IMR-90 (cell line): ENCODE measurements at regions not wholly inside any gene's neighbourhood (a gene's known extent, or its start where the extent isn't known, plus 50 kb on each side); places are given as distances from the start of the nearest gene placed in this dataset.
"Not testable (repeated sequence)": the region's sequence is repeated elsewhere in the genome, so short reads cannot be mapped to it uniquely, and the experiment has no call there.

Experiments
- ATAC-seq: fragments of 200-7000 bp; cut with Tn5 transposase; 2 replicates; pipeline ENCODE4 v1.9.1; 2020; ENCODE audit warnings: low read depth, mild to moderate bottlenecking, moderate library complexity
- BruUV-seq: library from RNA; stranded (reverse); fragments of 400-500 nt; replicated peaks from 2 replicates; lab custom pipeline; 2021; lab: Mats Ljungman, UMichigan
- CTCF ChIA-PET: fragments of 300-600 bp; formaldehyde crosslinking; extraction: SDS; loops from one replicate; lab custom pipeline; 2021; ENCODE audit warnings: antibody characterized with exemption; lab: Yijun Ruan, JAX
- POLR2A ChIA-PET: fragments of 300-600 bp; sonication (Branson Sonifier 250); formaldehyde crosslinking; loops from one replicate; lab custom pipeline; 2022; ENCODE audit warnings: antibody characterized with exemption; ENCODE audit not compliant: unreplicated experiment; lab: Charles Lee
- DNase-seq: peaks from one replicate; pipeline ENCODE4 v3.0.0; 2013
- H2AFZ ChIP-seq: replicated peaks from 2 replicates; pipeline ENCODE3; 2013; ENCODE audit warnings: low read length, mild to moderate bottlenecking; ENCODE audit not compliant: poor library complexity
- H2AK5ac ChIP-seq: 2 replicates; pipeline ENCODE4 v1.6.1; 2013; ENCODE audit warnings: low read depth, low read length, inconsistent platforms
- H2AK9ac ChIP-seq: replicated peaks from 2 replicates; pipeline ENCODE3; 2013; ENCODE audit warnings: mild to moderate bottlenecking, low read depth, low read length, moderate library complexity; ENCODE audit not compliant: poor library complexity
- H2BK120ac ChIP-seq: 2 replicates; pipeline ENCODE4 v1.6.1; 2013; ENCODE audit warnings: low read depth, low read length, inconsistent platforms
- H2BK15ac ChIP-seq: 3 replicates; pipeline ENCODE4 v1.6.1; 2013; ENCODE audit warnings: low read depth, low read length, inconsistent platforms
- H2BK20ac ChIP-seq: 2 replicates; pipeline ENCODE4 v1.6.1; 2013; ENCODE audit warnings: low read depth, mild to moderate bottlenecking, inconsistent platforms, low read length, moderate library complexity
- H2BK5ac ChIP-seq: 2 replicates; pipeline ENCODE4 v1.6.1; 2013; ENCODE audit warnings: mild to moderate bottlenecking, low read depth, low read length, inconsistent platforms; ENCODE audit not compliant: poor library complexity, severe bottlenecking
- H3K14ac ChIP-seq: replicated peaks from 2 replicates; pipeline ENCODE4 v1.6.1; 2013; ENCODE audit warnings: low read depth, low read length, inconsistent platforms
- H3K18ac ChIP-seq: 2 replicates; pipeline ENCODE4 v1.6.1; 2013; ENCODE audit warnings: low read depth, low read length, control low read depth
- H3K23ac ChIP-seq: 2 replicates; pipeline ENCODE4 v1.6.1; 2013; ENCODE audit warnings: low read depth, low read length, inconsistent platforms
- H3K27ac ChIP-seq: 2 replicates; pipeline ENCODE4 v1.5.1; 2013; ENCODE audit warnings: mild to moderate bottlenecking, control low read depth, low read length; ENCODE audit not compliant: insufficient read depth
- H3K27me3 ChIP-seq: 2 replicates; pipeline ENCODE4 v1.6.1; 2013; ENCODE audit warnings: low read length; ENCODE audit not compliant: control insufficient read depth, insufficient read depth
- H3K36me3 ChIP-seq: 2 replicates; pipeline ENCODE4 v1.6.1; 2013; ENCODE audit warnings: low read length, mixed read lengths; ENCODE audit not compliant: control insufficient read depth, insufficient read depth
- H3K4ac ChIP-seq: 2 replicates; pipeline ENCODE4 v1.6.1; 2013; ENCODE audit warnings: low read depth, low read length, inconsistent platforms
- H3K4me1 ChIP-seq: 2 replicates; pipeline ENCODE4 v1.6.1; 2013; ENCODE audit warnings: low read length, mixed read lengths; ENCODE audit not compliant: control insufficient read depth, insufficient read depth
- H3K4me2 ChIP-seq: 2 replicates; pipeline ENCODE4 v1.6.1; 2013; ENCODE audit warnings: low read depth, mild to moderate bottlenecking, control low read depth, low read length, moderate library complexity
- H3K4me3 ChIP-seq: 2 replicates; pipeline ENCODE4 v1.5.1; 2013; ENCODE audit warnings: low read depth, mild to moderate bottlenecking, control low read depth, low read length, moderate library complexity; ENCODE audit not compliant: insufficient read depth
- H3K56ac ChIP-seq: 2 replicates; pipeline ENCODE4 v1.6.1; 2013; ENCODE audit warnings: low read length, inconsistent platforms; ENCODE audit not compliant: insufficient read depth; ENCODE audit errors: extremely low read depth
- H3K79me1 ChIP-seq, 2 experiments: 2 replicates each; pipeline ENCODE4 v1.6.1; 2013; ENCODE audit warnings: low read length in 2 of 2, inconsistent platforms in 1 of 2, low read depth in 1 of 2
- H3K9ac ChIP-seq: 2 replicates; pipeline ENCODE4 v1.6.1; 2013; ENCODE audit warnings: low read depth, low read length, control low read depth
- H3K9me1 ChIP-seq: 2 replicates; pipeline ENCODE4 v1.6.1; 2013; ENCODE audit warnings: low read length, inconsistent platforms; ENCODE audit not compliant: insufficient read depth
- H3K9me3 ChIP-seq: 2 replicates; pipeline ENCODE4 v1.6.1; 2013; ENCODE audit warnings: low read length; ENCODE audit not compliant: control insufficient read depth, insufficient read depth
- H4K20me1 ChIP-seq: 2 replicates; pipeline ENCODE4 v1.6.1; 2013; ENCODE audit warnings: low read length, inconsistent platforms; ENCODE audit not compliant: insufficient read depth
- H4K5ac ChIP-seq: 2 replicates; pipeline ENCODE4 v1.6.1; 2013; ENCODE audit warnings: mild to moderate bottlenecking, low read depth, low read length, control low read depth
- H4K8ac ChIP-seq, 2 experiments: 2 replicates each; pipeline ENCODE4 v1.6.1; 2013; ENCODE audit warnings: low read depth in 2 of 2, low read length in 2 of 2, control low read depth in 1 of 2, inconsistent platforms in 1 of 2
- H4K91ac ChIP-seq: 2 replicates; pipeline ENCODE4 v1.6.1; 2013; ENCODE audit warnings: low read depth, low read length, inconsistent platforms; ENCODE audit not compliant: insufficient read depth
- WGBS, 2 experiments: methylation state at CpG; one replicate each; pipeline versions ENCODE4 v1.1.5 to v1.1.7; 2013; ENCODE audit warnings: missing lambda C conversion rate in 2 of 2; ENCODE audit not compliant: insufficient read length in 1 of 2; ENCODE audit errors: extremely low coverage in 2 of 2; 5-methylcytosine and 5-hydroxymethylcytosine counted together
- dilution Hi-C: fragments of 300-500 bp; cut with HindIII; formaldehyde crosslinking; loops from one replicate; pipeline ENCODE4 v1.14.3; 2018; ENCODE audit warnings: low sequenced_read_pairs; ENCODE audit not compliant: unreplicated experiment
- in situ Hi-C: fragments of 300-500 bp; cut with MboI; formaldehyde crosslinking; loops from 3 replicates; pipeline ENCODE4 v1.14.3; 2019; ENCODE audit warnings: low sequenced_read_pairs, inconsistent platforms, mixed read lengths
- intact Hi-C: fragments of 100-400 bp; cut with micrococcal nuclease; formaldehyde crosslinking; loops from 2 replicates; pipeline ENCODE4 v1.10.0; 2022

DNA sequence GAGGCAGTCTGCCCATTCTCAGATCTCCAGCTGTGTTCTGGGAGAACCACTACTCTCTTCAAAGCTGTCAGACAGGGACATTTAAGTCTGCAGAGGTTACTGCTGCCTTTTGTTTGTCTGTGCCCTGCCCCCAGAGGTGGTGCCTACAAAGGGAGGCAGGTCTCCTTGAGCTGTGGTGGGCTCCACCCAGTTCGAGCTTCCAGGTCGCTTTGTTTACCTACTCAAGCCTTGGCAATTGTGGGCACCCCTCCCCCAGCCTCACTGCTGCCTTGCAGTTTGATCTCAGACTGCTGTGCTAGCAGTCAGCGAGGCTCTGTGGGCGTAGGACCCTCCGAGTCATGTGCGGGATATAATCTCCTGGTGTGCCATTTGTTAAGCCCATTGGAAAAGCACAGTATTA, 640.9 kb upstream of the SYNCRIP start:
- H3K4me1 ChIP-seq, intact Hi-C loops, H3K4me3 ChIP-seq, H2BK20ac ChIP-seq, ATAC-seq, H3K23ac ChIP-seq, H4K8ac ChIP-seq, H3K14ac ChIP-seq, H2BK5ac ChIP-seq, H3K27ac ChIP-seq, H3K4ac ChIP-seq, H3K79me1 ChIP-seq, BruUV-seq, dilution Hi-C loops, CTCF ChIA-PET, H2AFZ ChIP-seq, H3K36me3 ChIP-seq, H4K5ac ChIP-seq, H2BK15ac ChIP-seq, POLR2A ChIA-PET, H2AK9ac ChIP-seq, H3K56ac ChIP-seq, H4K20me1 ChIP-seq, H2BK120ac ChIP-seq, H4K91ac ChIP-seq, H3K9ac ChIP-seq, H3K18ac ChIP-seq, H3K9me3 ChIP-seq, H3K4me2 ChIP-seq, H2AK5ac ChIP-seq, in situ Hi-C loops, H3K27me3 ChIP-seq, H3K9me1 ChIP-seq, DNase-seq: not testable (repeated sequence)
- 27% methylated on average over 2 of the region's 6 CpGs; no CpG with 5 or more reads in 1 of the 2 experiments for WGBS, 2 experiments
